ENCODE measurements at regions not wholly inside any gene's neighbourhood (a gene's known extent, or its start where the extent isn't known, plus 50 kb on each side); places are given as distances from the start of the nearest gene placed in this dataset.
"Not testable (repeated sequence)": the region's sequence is repeated elsewhere in the genome, so short reads cannot be mapped to it uniquely, and the experiment has no call there.

- ChIA-PET POLR2A (no interaction called here), CTCF (no interaction called here)
- no peak for DNase-seq (ENCODE audit: extremely low spot score)
- no peak for TF ChIP-seq CTCF (IDR thresholded peaks at IDR 0.05; ENCODE audit: control extremely low read depth, extremely low read depth, low read depth, missing control alignments)
Observed at GRCh38 chr7:9149499-9150082, 716.2 kb downstream of the NXPH1 start.

GRCh38 chr7:9163691-9164090 is 730.3 kb downstream of the NXPH1 start:
- POLR2A ChIA-PET; DNase-seq (ENCODE audit: extremely low spot score); CTCF ChIA-PET: not testable (repeated sequence)

GRCh38 chr7:9175871-9176270 is 742.5 kb downstream of the NXPH1 start:
- ChIA-PET CTCF (no interaction called here), POLR2A (no interaction called here)
- no peak for TF ChIP-seq CTCF (IDR thresholded peaks at IDR 0.05; ENCODE audit: control extremely low read depth, extremely low read depth, low read depth, missing control alignments)
- DNase-seq (ENCODE audit: extremely low spot score), result no peak

- no peak for DNase-seq (ENCODE audit: extremely low spot score)
- ChIA-PET POLR2A (no interaction called here), CTCF (no interaction called here)
- TF ChIP-seq CTCF (IDR thresholded peaks at IDR 0.05; ENCODE audit: control extremely low read depth, extremely low read depth, low read depth, missing control alignments), result no peak
Observed at GRCh38 chr7:9181356-9181755, 747.9 kb downstream of the NXPH1 start.

GRCh38 chr7:9186730-9187129 is 753.3 kb downstream of the NXPH1 start:
- POLR2A ChIA-PET, result no interaction called here
- CTCF ChIA-PET, result no interaction called here
- TF ChIP-seq CTCF (IDR thresholded peaks at IDR 0.05; ENCODE audit: control extremely low read depth, extremely low read depth, low read depth, missing control alignments), result no peak
- no peak for DNase-seq (ENCODE audit: extremely low spot score)

- POLR2A ChIA-PET, result no interaction called here
- no peak for TF ChIP-seq CTCF (IDR thresholded peaks at IDR 0.05; ENCODE audit: control extremely low read depth, extremely low read depth, low read depth, missing control alignments)
- CTCF ChIA-PET, result no interaction called here
- no peak for DNase-seq (ENCODE audit: extremely low spot score)
Observed at GRCh38 chr7:9189703-9190102, 756.3 kb downstream of the NXPH1 start.

- POLR2A ChIA-PET, result no interaction called here
Observed at GRCh38 chr7:9192969-9193368, 759.6 kb downstream of the NXPH1 start.

More at GRCh38 chr7:9192969-9193368, 759.6 kb downstream of the NXPH1 start:
- no peak for TF ChIP-seq CTCF (IDR thresholded peaks at IDR 0.05; ENCODE audit: control extremely low read depth, extremely low read depth, low read depth, missing control alignments)
- DNase-seq (ENCODE audit: extremely low spot score), result no peak
- CTCF ChIA-PET, result no interaction called here
